HL-60 (cell line): ENCODE measurements at regions not wholly inside any gene's neighbourhood (a gene's known extent, or its start where the extent isn't known, plus 50 kb on each side); places are given as distances from the start of the nearest gene placed in this dataset.

Experiments
- POLR2AphosphoS5 ChIP-seq: IDR thresholded peaks from 2 replicates; pipeline ENCODE4 v1.6.1; 2012; ENCODE audit warnings: low read depth
- SPI1 ChIP-seq: IDR thresholded peaks from 2 replicates; pipeline ENCODE4 v1.6.1; 2012; ENCODE audit warnings: low read depth, mild to moderate bottlenecking, borderline replicate concordance
- TF ChIP-seq, protein P1 (sequence below): IDR thresholded peaks from one replicate; pipeline ENCODE4 v1.5.1; 2011; ENCODE audit warnings: low read length, control low read depth, inconsistent platforms; ENCODE audit not compliant: insufficient read depth

DNA sequence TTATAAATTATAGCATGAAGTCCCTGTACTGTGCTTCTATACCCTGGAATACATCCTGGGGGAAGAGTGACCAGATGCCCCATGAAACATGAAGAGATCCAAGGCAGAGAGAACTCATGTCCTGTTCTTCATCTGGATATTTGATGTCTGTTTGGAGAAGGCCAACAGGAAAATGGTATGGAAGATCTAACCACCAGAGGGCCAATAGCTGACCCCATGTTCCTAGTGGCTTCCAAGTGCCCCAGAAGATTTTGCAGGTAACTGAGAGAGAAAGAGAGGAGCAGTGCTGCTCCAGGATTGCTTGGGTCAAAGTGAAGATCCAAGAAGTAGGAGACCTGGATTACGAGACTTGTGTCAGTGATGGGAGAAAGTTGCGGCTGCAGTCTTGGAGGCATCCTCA is 90.2 kb upstream of the TSPAN5 start:
- TF ChIP-seq, protein P1, sequence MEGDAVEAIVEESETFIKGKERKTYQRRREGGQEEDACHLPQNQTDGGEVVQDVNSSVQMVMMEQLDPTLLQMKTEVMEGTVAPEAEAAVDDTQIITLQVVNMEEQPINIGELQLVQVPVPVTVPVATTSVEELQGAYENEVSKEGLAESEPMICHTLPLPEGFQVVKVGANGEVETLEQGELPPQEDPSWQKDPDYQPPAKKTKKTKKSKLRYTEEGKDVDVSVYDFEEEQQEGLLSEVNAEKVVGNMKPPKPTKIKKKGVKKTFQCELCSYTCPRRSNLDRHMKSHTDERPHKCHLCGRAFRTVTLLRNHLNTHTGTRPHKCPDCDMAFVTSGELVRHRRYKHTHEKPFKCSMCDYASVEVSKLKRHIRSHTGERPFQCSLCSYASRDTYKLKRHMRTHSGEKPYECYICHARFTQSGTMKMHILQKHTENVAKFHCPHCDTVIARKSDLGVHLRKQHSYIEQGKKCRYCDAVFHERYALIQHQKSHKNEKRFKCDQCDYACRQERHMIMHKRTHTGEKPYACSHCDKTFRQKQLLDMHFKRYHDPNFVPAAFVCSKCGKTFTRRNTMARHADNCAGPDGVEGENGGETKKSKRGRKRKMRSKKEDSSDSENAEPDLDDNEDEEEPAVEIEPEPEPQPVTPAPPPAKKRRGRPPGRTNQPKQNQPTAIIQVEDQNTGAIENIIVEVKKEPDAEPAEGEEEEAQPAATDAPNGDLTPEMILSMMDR = no peak
- TF ChIP-seq SPI1 (no peak), POLR2AphosphoS5 (no peak)
